Hepatocyte (in vitro differentiated cells): ENCODE measurements at regions not wholly inside any gene's neighbourhood (a gene's known extent, or its start where the extent isn't known, plus 50 kb on each side); places are given as distances from the start of the nearest gene placed in this dataset.

Experiments
- DNase-seq: peaks from one replicate; pipeline ENCODE4 v3.0.0-alpha.2; 2016; ENCODE audit warnings: low spot score
- H2AFZ ChIP-seq: fragments of 200-600 bp; sonication (generic); 2 replicates; pipeline ENCODE4 v1.6.0; 2016; ENCODE audit warnings: antibody characterized with exemption, mild to moderate bottlenecking
- H3K27ac ChIP-seq: fragments of 200-600 bp; sonication (generic); 2 replicates; pipeline ENCODE4 v1.5.1; 2016; ENCODE audit warnings: mild to moderate bottlenecking
- H3K27me3 ChIP-seq: fragments of 200-600 bp; sonication (generic); 2 replicates; pipeline ENCODE4 v1.6.1; 2016
- H3K36me3 ChIP-seq: fragments of 200-600 bp; sonication (generic); replicated peaks from 2 replicates; pipeline ENCODE4 v1.5.1; 2016; ENCODE audit warnings: low read depth; ENCODE audit not compliant: insufficient read depth
- H3K4me1 ChIP-seq: fragments of 200-600 bp; sonication (generic); 2 replicates; pipeline ENCODE4 v1.5.1; 2016; ENCODE audit warnings: mild to moderate bottlenecking, moderate library complexity; ENCODE audit not compliant: insufficient read depth
- H3K4me2 ChIP-seq: fragments of 200-600 bp; sonication (generic); 2 replicates; pipeline ENCODE4 v1.6.0; 2016
- H3K4me3 ChIP-seq: fragments of 200-600 bp; sonication (generic); 2 replicates; pipeline ENCODE4 v1.5.1; 2016; ENCODE audit warnings: mild to moderate bottlenecking
- H3K79me2 ChIP-seq: fragments of 200-600 bp; sonication (generic); 2 replicates; pipeline ENCODE4 v1.6.0; 2017; ENCODE audit warnings: mild to moderate bottlenecking
- H3K9me2 ChIP-seq: fragments of 200-600 bp; sonication (generic); replicated peaks from 2 replicates; pipeline ENCODE4 v1.6.0; 2017; ENCODE audit warnings: mild to moderate bottlenecking; ENCODE audit not compliant: insufficient read depth
- H3K9me3 ChIP-seq: fragments of 200-600 bp; sonication (generic); 2 replicates; pipeline ENCODE4 v1.5.1; 2016; ENCODE audit warnings: low read depth, mild to moderate bottlenecking
- H4K20me1 ChIP-seq: fragments of 200-600 bp; sonication (generic); 2 replicates; pipeline ENCODE4 v1.6.0; 2016; ENCODE audit warnings: mild to moderate bottlenecking; ENCODE audit not compliant: insufficient read depth, poor library complexity, severe bottlenecking
- CTCF ChIP-seq: fragments of 200-600 bp; sonication (generic); IDR thresholded peaks from 2 replicates; pipeline ENCODE4 v1.5.1; 2016; ENCODE audit warnings: antibody characterized with exemption, mild to moderate bottlenecking; ENCODE audit not compliant: poor library complexity
- EZH2 ChIP-seq: fragments of 200-600 bp; sonication (generic); IDR thresholded peaks from 2 replicates; pipeline ENCODE4 v1.6.1; 2016; ENCODE audit warnings: antibody characterized with exemption, mild to moderate bottlenecking, borderline replicate concordance
- EZH2phosphoT487 ChIP-seq: fragments of 200-600 bp; sonication (generic); IDR thresholded peaks from one replicate; pipeline ENCODE4 v1.6.1; 2018; ENCODE audit warnings: antibody characterized with exemption, mild to moderate bottlenecking, low read depth, moderate library complexity; ENCODE audit not compliant: unreplicated experiment, severe bottlenecking
- WGBS: methylation state at CpG from one replicate; pipeline ENCODE4 v1.1.6; 2016; ENCODE audit warnings: low lambda C conversion rate; ENCODE audit errors: missing lambda C conversion rate; 5-methylcytosine and 5-hydroxymethylcytosine counted together

- no peak overlapping the region for H3K27ac ChIP-seq
- no peaks in the 10 kb centered on the region for H3K4me1 ChIP-seq
- no peak overlapping the region for H3K4me2 ChIP-seq
- no peaks in the 10 kb centered on the region for H3K36me3 ChIP-seq
- H3K9me2 ChIP-seq, result no peaks in the 10 kb centered on the region
- no peak overlapping the region for H2AFZ ChIP-seq
- H3K27me3 ChIP-seq, result no peaks in the 10 kb centered on the region
- TF ChIP-seq EZH2 (no peak), EZH2phosphoT487 (no peak), CTCF (no peak)
- DNase-seq, result no peak
- H4K20me1 ChIP-seq, result no peaks in the 10 kb centered on the region
- no peaks in the 10 kb centered on the region for H3K79me2 ChIP-seq
- H3K4me3 ChIP-seq, result no peak overlapping the region
- no peaks in the 10 kb centered on the region for H3K9me3 ChIP-seq
These were observed 365.7 kb upstream of the CPEB2 start for GRCh38 chr4:14636563-14636962.

DNA sequence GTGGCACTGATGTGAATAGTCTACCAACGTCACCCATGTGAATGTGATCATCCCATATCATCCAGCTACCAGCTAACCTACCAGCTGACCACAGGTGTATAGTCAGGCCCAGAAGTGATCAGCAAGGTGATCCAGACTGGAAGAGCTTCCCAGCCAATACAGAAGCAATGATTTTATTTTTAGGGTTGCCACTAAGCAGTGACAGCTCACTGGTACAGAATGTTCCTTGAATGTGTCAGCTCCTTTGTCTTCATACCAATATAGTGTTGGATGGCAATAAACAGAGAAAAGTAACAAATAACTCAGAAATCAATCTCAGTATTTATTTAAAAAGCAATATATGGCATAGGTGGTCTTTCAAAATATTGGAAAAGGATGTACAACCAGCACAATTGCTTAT lies 361.8 kb upstream of the CPEB2 start:
- H3K4me1 ChIP-seq, result no peaks in the 10 kb centered on the region
- no peak for DNase-seq
- H3K4me2 ChIP-seq, result no peak overlapping the region
- TF ChIP-seq EZH2phosphoT487, result no peak
- TF ChIP-seq EZH2, result no peak
- TF ChIP-seq CTCF, result no peak
- no peaks in the 10 kb centered on the region for H3K27me3 ChIP-seq
- H3K4me3 ChIP-seq, result no peak overlapping the region
- no peak overlapping the region for H2AFZ ChIP-seq
- no peaks in the 10 kb centered on the region for H3K79me2 ChIP-seq
- WGBS, result 86% methylated on average over 1 of the region's 1 CpG
- no peaks in the 10 kb centered on the region for H3K9me2 ChIP-seq
- no peaks in the 10 kb centered on the region for H3K9me3 ChIP-seq
- no peaks in the 10 kb centered on the region for H3K36me3 ChIP-seq
- H3K27ac ChIP-seq, result no peak overlapping the region
- no peaks in the 10 kb centered on the region for H4K20me1 ChIP-seq

DNA sequence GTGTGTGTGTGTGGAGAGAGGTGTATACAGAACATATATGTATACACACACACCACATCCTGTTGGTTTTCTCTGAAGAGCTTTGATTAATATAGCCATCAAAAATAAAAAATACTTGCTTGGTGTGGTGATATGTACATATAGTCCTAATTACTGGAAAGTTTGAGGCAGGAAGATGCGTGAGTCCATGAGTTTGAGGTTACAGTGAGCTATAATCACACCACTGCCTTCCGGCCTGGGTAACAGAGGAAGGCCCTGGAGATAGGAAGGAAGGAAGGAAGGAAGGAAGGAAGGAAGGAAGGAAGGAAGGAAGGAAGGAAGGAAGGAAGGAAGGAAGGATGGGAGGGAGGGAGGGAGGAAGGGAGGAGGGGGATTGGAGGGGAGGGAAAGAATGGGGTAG lies 360.4 kb upstream of the CPEB2 start:
- Histone ChIP-seq H3K79me2 (no peaks in the 10 kb centered on the region), H3K9me3 (no peaks in the 10 kb centered on the region), H3K4me2 (no peak overlapping the region), H3K9me2 (no peaks in the 10 kb centered on the region), H3K36me3 (no peaks in the 10 kb centered on the region), H2AFZ (no peak overlapping the region), H3K4me1 (no peaks in the 10 kb centered on the region), H4K20me1 (no peaks in the 10 kb centered on the region), H3K27ac (no peak overlapping the region), H3K27me3 (no peaks in the 10 kb centered on the region), H3K4me3 (no peak overlapping the region)
- DNase-seq, result no peak
- WGBS, result 93% methylated on average over 2 of the region's 2 CpGs
- TF ChIP-seq EZH2phosphoT487 (no peak), EZH2 (no peak)

- H3K27ac ChIP-seq, result no peak overlapping the region
- no peak overlapping the region for H3K4me3 ChIP-seq
- H3K4me1 ChIP-seq, result no peaks in the 10 kb centered on the region
- no peaks in the 10 kb centered on the region for H3K79me2 ChIP-seq
- no peak overlapping the region for H2AFZ ChIP-seq
- 81% methylated on average over 5 of the region's 5 CpGs for WGBS
- H3K9me2 ChIP-seq, result no peaks in the 10 kb centered on the region
- no peak for DNase-seq
- no peaks in the 10 kb centered on the region for H3K27me3 ChIP-seq
- H3K9me3 ChIP-seq, result no peaks in the 10 kb centered on the region
- TF ChIP-seq CTCF (no peak), EZH2 (no peak), EZH2phosphoT487 (no peak)
- no peaks in the 10 kb centered on the region for H4K20me1 ChIP-seq
- no peaks in the 10 kb centered on the region for H3K36me3 ChIP-seq
- no peak overlapping the region for H3K4me2 ChIP-seq
These were observed 357.6 kb upstream of the CPEB2 start for GRCh38 chr4:14644580-14645282.
